GM23338 (cell line): ENCODE measurements at regions not wholly inside any gene's neighbourhood (a gene's known extent, or its start where the extent isn't known, plus 50 kb on each side); places are given as distances from the start of the nearest gene placed in this dataset.

Experiments used
- CREB1 ChIP-seq: fragments of 250-450 bp; sonication (Bioruptor Pico); IDR thresholded peaks from 2 replicates; pipeline ENCODE4 v1.5.0; 2020; ENCODE audit warnings: low read depth, mild to moderate bottlenecking, moderate library complexity
- CTCF ChIP-seq, 2 experiments: fragments of 200-600 bp in 1 of 2; sonication (generic) in 1 of 2; conservative IDR thresholded peaks; 2 replicates each; pipeline versions ENCODE4 v1.5.1 to v1.6.1; 2016 to 2017; ENCODE audit warnings: antibody characterized with exemption in 2 of 2, low read depth in 2 of 2, mild to moderate bottlenecking in 2 of 2, moderate library complexity in 1 of 2
- ETS1 ChIP-seq: IDR thresholded peaks from 2 replicates; pipeline ENCODE4 v1.6.1; 2016; ENCODE audit warnings: antibody characterized with exemption
- EZH2 ChIP-seq: fragments of 200-600 bp; sonication (generic); IDR thresholded peaks from one replicate; pipeline ENCODE4 v1.8.0; 2017; ENCODE audit warnings: antibody characterized with exemption, mild to moderate bottlenecking, low read depth; ENCODE audit not compliant: unreplicated experiment
- EZH2phosphoT487 ChIP-seq: fragments of 200-600 bp; sonication (generic); IDR thresholded peaks from one replicate; pipeline ENCODE4 v1.8.1; 2018; ENCODE audit warnings: antibody characterized with exemption; ENCODE audit not compliant: unreplicated experiment
- JUNB ChIP-seq: IDR thresholded peaks from one replicate; pipeline ENCODE4 v1.6.1; 2016; ENCODE audit warnings: antibody characterized with exemption; ENCODE audit not compliant: unreplicated experiment
- NANOG ChIP-seq: IDR thresholded peaks from 2 replicates; pipeline ENCODE4 v1.6.1; 2016; ENCODE audit warnings: antibody characterized with exemption, borderline replicate concordance
- POLR2AphosphoS5 ChIP-seq: IDR thresholded peaks from 2 replicates; pipeline ENCODE4 v1.6.1; 2016; ENCODE audit warnings: antibody characterized with exemption, low read depth
- REST ChIP-seq: IDR thresholded peaks from one replicate; pipeline ENCODE4 v1.6.1; 2018; ENCODE audit warnings: antibody characterized with exemption; ENCODE audit not compliant: unreplicated experiment
- STAT1 ChIP-seq: IDR thresholded peaks from one replicate; pipeline ENCODE4 v1.6.1; 2016; ENCODE audit warnings: antibody characterized with exemption; ENCODE audit not compliant: unreplicated experiment
- ZNF331 ChIP-seq: fragments of 250-450 bp; sonication (Bioruptor Pico); IDR thresholded peaks from 2 replicates; pipeline ENCODE4 v1.5.0; 2020; ENCODE audit warnings: low read depth, mild to moderate bottlenecking, moderate library complexity
- ZNF462 ChIP-seq: fragments of 250-450 bp; sonication (Bioruptor Pico); IDR thresholded peaks from 2 replicates; pipeline ENCODE4 v1.5.0; 2020; ENCODE audit warnings: mild to moderate bottlenecking, moderate library complexity

- TF ChIP-seq CTCF (conservative IDR thresholded peaks at IDR 0.05; ENCODE audit: low read depth in 2 of 2): no peak
- no peak for TF ChIP-seq EZH2phosphoT487
- TF ChIP-seq POLR2AphosphoS5: no peak
- no peak for TF ChIP-seq ZNF462 (CRISPR knock-in tag)
- TF ChIP-seq EZH2: no peak
- TF ChIP-seq REST: no peak
- TF ChIP-seq JUNB: no peak
- no peak for TF ChIP-seq ZNF331
- no peak for TF ChIP-seq ETS1
- no peak for TF ChIP-seq STAT1
- no peak for TF ChIP-seq CREB1 (CRISPR knock-in tag)
- TF ChIP-seq NANOG: no peak
Measured at GRCh38 chr20:20897145-20897544, 184.7 kb upstream of the RALGAPA2 start.
